Neuronal stem cell (in vitro differentiated cells): ENCODE measurements at regions not wholly inside any gene's neighbourhood (a gene's known extent, or its start where the extent isn't known, plus 50 kb on each side); places are given as distances from the start of the nearest gene placed in this dataset.

Experiments
- DNase-seq: peaks from one replicate; pipeline ENCODE4 v3.0.0-alpha.2; 2013; ENCODE audit warnings: low spot score
- H2AFZ ChIP-seq: one replicate; pipeline ENCODE4 v1.6.1; 2013; ENCODE audit warnings: mild to moderate bottlenecking, low read length, inconsistent platforms
- H2AK5ac ChIP-seq: 2 replicates; pipeline ENCODE4 v1.6.1; 2013; ENCODE audit warnings: low read depth, mild to moderate bottlenecking, inconsistent platforms, low read length, moderate library complexity, mixed read lengths
- H2BK120ac ChIP-seq: 2 replicates; pipeline ENCODE4 v1.6.1; 2013; ENCODE audit warnings: low read depth, mild to moderate bottlenecking, inconsistent platforms, low read length, moderate library complexity, mixed read lengths
- H2BK12ac ChIP-seq: one replicate; pipeline ENCODE4 v1.6.1; 2013; ENCODE audit warnings: low read length, inconsistent platforms
- H2BK15ac ChIP-seq: 2 replicates; pipeline ENCODE4 v1.6.1; 2013; ENCODE audit warnings: mild to moderate bottlenecking, low read length, inconsistent platforms, mixed read lengths
- H2BK5ac ChIP-seq: one replicate; pipeline ENCODE4 v1.6.1; 2013; ENCODE audit warnings: inconsistent platforms, mild to moderate bottlenecking, low read length, moderate library complexity
- H3K14ac ChIP-seq: one replicate; pipeline ENCODE4 v1.6.1; 2013; ENCODE audit warnings: low read length, inconsistent platforms
- H3K18ac ChIP-seq: 2 replicates; pipeline ENCODE4 v1.6.1; 2013; ENCODE audit warnings: low read length, inconsistent platforms
- H3K23ac ChIP-seq: 2 replicates; pipeline ENCODE4 v1.6.1; 2013; ENCODE audit warnings: low read depth, mild to moderate bottlenecking, mixed read lengths, low read length, inconsistent platforms; ENCODE audit not compliant: poor library complexity
- H3K27ac ChIP-seq: replicated peaks from 3 replicates; pipeline ENCODE4 v1.5.1; 2013; ENCODE audit warnings: low read length, inconsistent platforms
- H3K27me3 ChIP-seq, 3 experiments: 2 replicates each; pipeline ENCODE4 v1.6.1; 2013; ENCODE audit warnings: low read length in 3 of 3, mild to moderate bottlenecking in 2 of 3, inconsistent platforms in 1 of 3, low read depth in 1 of 3, mixed read lengths in 1 of 3, moderate library complexity in 1 of 3; ENCODE audit not compliant: control insufficient read depth in 3 of 3, insufficient read depth in 3 of 3
- H3K36me3 ChIP-seq, 2 donors: replicated peaks in 1 of 2; 2 replicates each; pipeline ENCODE4 v1.6.1; 2013; ENCODE audit warnings: low read length in 2 of 2; ENCODE audit not compliant: control insufficient read depth in 2 of 2, insufficient read depth in 2 of 2
- H3K4ac ChIP-seq: 2 replicates; pipeline ENCODE4 v1.6.1; 2013; ENCODE audit warnings: inconsistent platforms, mild to moderate bottlenecking, low read length, moderate library complexity
- H3K4me1 ChIP-seq, 2 donors: 1 replicate in 1 of 2; 2 replicates in 1 of 2; pipeline ENCODE4 v1.6.1; 2013; ENCODE audit warnings: low read length in 2 of 2, low read depth in 1 of 2; ENCODE audit not compliant: control insufficient read depth in 2 of 2, insufficient read depth in 1 of 2
- H3K4me2 ChIP-seq: one replicate; pipeline ENCODE4 v1.6.1; 2013; ENCODE audit warnings: mild to moderate bottlenecking, low read length, inconsistent platforms; ENCODE audit not compliant: insufficient read depth, poor library complexity, severe bottlenecking
- H3K4me3 ChIP-seq, 2 donors: 2 replicates each; pipeline ENCODE4 v1.5.1; 2013; ENCODE audit warnings: low read length in 2 of 2, mild to moderate bottlenecking in 2 of 2, inconsistent platforms in 1 of 2, moderate library complexity in 1 of 2
- H3K79me1 ChIP-seq: one replicate; pipeline ENCODE4 v1.6.1; 2013; ENCODE audit warnings: low read depth, mild to moderate bottlenecking, inconsistent platforms, low read length, moderate library complexity
- H3K9ac ChIP-seq: one replicate; pipeline ENCODE4 v1.6.1; 2013; ENCODE audit warnings: mild to moderate bottlenecking, low read depth, low read length, inconsistent platforms; ENCODE audit not compliant: poor library complexity
- H3K9me3 ChIP-seq, 2 donors: replicated peaks in 1 of 2; 2 replicates each; pipeline versions ENCODE3 to v1.6.1; 2013; ENCODE audit warnings: low read length in 2 of 2, mild to moderate bottlenecking in 2 of 2, inconsistent platforms in 1 of 2, low read depth in 1 of 2, mixed read lengths in 1 of 2, moderate library complexity in 1 of 2; ENCODE audit not compliant: control insufficient read depth in 2 of 2, insufficient read depth in 1 of 2
- H4K8ac ChIP-seq: one replicate; pipeline ENCODE4 v1.6.1; 2013; ENCODE audit warnings: low read depth, mild to moderate bottlenecking, inconsistent platforms, low read length, moderate library complexity
- H4K91ac ChIP-seq: one replicate; pipeline ENCODE4 v1.6.1; 2013; ENCODE audit warnings: low read length, low read depth, mild to moderate bottlenecking, inconsistent platforms; ENCODE audit not compliant: poor library complexity
- WGBS, 2 donors: extraction: QIAGEN DNeasy Blood & Tissue Kit; methylation state at CpG; one replicate each; pipeline ENCODE4 v1.1.7; 2013; ENCODE audit warnings: missing lambda C conversion rate in 2 of 2, mixed read lengths in 1 of 2; ENCODE audit not compliant: insufficient read length in 2 of 2, insufficient replicate concordance in 1 of 2; ENCODE audit errors: extremely low coverage in 2 of 2; 5-methylcytosine and 5-hydroxymethylcytosine counted together

- Histone ChIP-seq H2AK5ac (no peak overlapping the region), H2BK15ac (no peak overlapping the region), H3K79me1 (no peaks in the 10 kb centered on the region), H3K4ac (no peak overlapping the region), H2BK5ac (no peak overlapping the region), H2BK120ac (no peak overlapping the region), H3K4me1 (peaks cover 0 to 2% of the 10 kb centered on the region in 2 donors), H2AFZ (no peak overlapping the region), H4K8ac (no peak overlapping the region), H3K4me3 (no peak overlapping the region), H3K27me3 (no peaks in the 10 kb centered on the region), H3K27ac (no peak overlapping the region), H3K18ac (no peak overlapping the region), H3K9ac (no peak overlapping the region), H3K14ac (no peak overlapping the region), H3K23ac (no peak overlapping the region), H3K4me2 (no peak overlapping the region), H2BK12ac (no peak overlapping the region), H4K91ac (no peak overlapping the region), H3K36me3 (no peaks in the 10 kb centered on the region), H3K9me3 (peaks cover 1 to 3% of the 10 kb centered on the region in 2 donors)
- DNase-seq, result no peak
- no CpG with 5 or more reads among the region's 19 CpGs for WGBS, 2 donors
These were observed 227.6 kb upstream of the IRX4 start for GRCh38 chr5:2110137-2110933.

GRCh38 chr5:2109566-2109965, 226.8 kb upstream of the IRX4 start:
- no CpG with 5 or more reads among the region's 5 CpGs for WGBS, 2 donors
- H4K8ac ChIP-seq, result no peak overlapping the region

GRCh38 chr5:2106721-2107120, 224.0 kb upstream of the IRX4 start:
- H3K9me3 ChIP-seq, result peaks cover 0 to 3% of the 10 kb centered on the region in 2 donors
- no peaks in the 10 kb centered on the region for H3K36me3 ChIP-seq
- no peak overlapping the region for H3K23ac ChIP-seq
- H2BK15ac ChIP-seq, result no peak overlapping the region
- H2BK5ac ChIP-seq, result no peak overlapping the region
- no peak overlapping the region for H4K8ac ChIP-seq
- no peak overlapping the region for H3K4me2 ChIP-seq
- no peak overlapping the region for H2BK120ac ChIP-seq
- H3K27ac ChIP-seq, result no peak overlapping the region
- no CpG with 5 or more reads among the region's 2 CpGs for whole genome bisulfite sequencing, 2 donors
- no peak for DNase-seq
- no peak overlapping the region for H4K91ac ChIP-seq
- no peak overlapping the region for H3K9ac ChIP-seq
- no peak overlapping the region for H2BK12ac ChIP-seq
- H2AFZ ChIP-seq, result no peak overlapping the region
- no peak overlapping the region for H3K4me3 ChIP-seq
- H3K4me1 ChIP-seq, result peaks cover 0 to 2% of the 10 kb centered on the region in 2 donors
- H3K27me3 ChIP-seq, result no peaks in the 10 kb centered on the region
- no peak overlapping the region for H3K14ac ChIP-seq
- H3K18ac ChIP-seq, result no peak overlapping the region
- no peak overlapping the region for H3K4ac ChIP-seq
- no peaks in the 10 kb centered on the region for H3K79me1 ChIP-seq
- no peak overlapping the region for H2AK5ac ChIP-seq

More at GRCh38 chr5:2109566-2109965, 226.8 kb upstream of the IRX4 start:
- Histone ChIP-seq H2AFZ (no peak overlapping the region), H3K4me2 (no peak overlapping the region), H2BK12ac (no peak overlapping the region), H2BK15ac (no peak overlapping the region), H3K23ac (no peak overlapping the region), H3K9ac (no peak overlapping the region), H3K27ac (no peak overlapping the region), H3K79me1 (no peaks in the 10 kb centered on the region), H3K4me3 (no peak overlapping the region), H3K18ac (no peak overlapping the region), H3K9me3 (peaks cover 0 to 3% of the 10 kb centered on the region in 2 donors), H4K91ac (no peak overlapping the region), H3K4ac (no peak overlapping the region), H3K4me1 (peaks cover 0 to 2% of the 10 kb centered on the region in 2 donors), H3K27me3 (no peaks in the 10 kb centered on the region), H2BK120ac (no peak overlapping the region), H3K36me3 (no peaks in the 10 kb centered on the region), H2AK5ac (no peak overlapping the region), H2BK5ac (no peak overlapping the region), H3K14ac (no peak overlapping the region)
- no peak for DNase-seq

GRCh38 chr5:2105141-2105540, 222.4 kb upstream of the IRX4 start:
- peaks cover 0 to 2% of the 10 kb centered on the region in 2 donors for H3K4me1 ChIP-seq
- no peak overlapping the region for H3K18ac ChIP-seq
- H2AK5ac ChIP-seq, result no peak overlapping the region
- H3K27ac ChIP-seq, result no peak overlapping the region
- H4K8ac ChIP-seq, result no peak overlapping the region
- no peak overlapping the region for H2BK12ac ChIP-seq
- H3K23ac ChIP-seq, result no peak overlapping the region
- WGBS, 2 donors, result no CpG with 5 or more reads among the region's 12 CpGs
- H2AFZ ChIP-seq, result no peak overlapping the region
- no peaks in the 10 kb centered on the region for H3K36me3 ChIP-seq
- H3K9ac ChIP-seq, result no peak overlapping the region
- no peak overlapping the region for H4K91ac ChIP-seq
- no peaks in the 10 kb centered on the region for H3K79me1 ChIP-seq
- H3K9me3 ChIP-seq, result peaks cover 0 to 3% of the 10 kb centered on the region in 2 donors
- H3K4me3 ChIP-seq, result no peak overlapping the region
- no peaks in the 10 kb centered on the region for H3K27me3 ChIP-seq
- no peak overlapping the region for H3K4me2 ChIP-seq
- H2BK15ac ChIP-seq, result no peak overlapping the region
- H3K14ac ChIP-seq, result no peak overlapping the region
- H3K4ac ChIP-seq, result no peak overlapping the region
- H2BK120ac ChIP-seq, result no peak overlapping the region
- no peak overlapping the region for H2BK5ac ChIP-seq
- no peak for DNase-seq
